NB4 (cell line): ENCODE measurements at regions not wholly inside any gene's neighbourhood (a gene's known extent, or its start where the extent isn't known, plus 50 kb on each side); places are given as distances from the start of the nearest gene placed in this dataset.

ENCODE experiments used
- CTCF ChIP-seq: IDR thresholded peaks from one replicate; pipeline ENCODE4 v1.5.1; 2012; ENCODE audit warnings: low read depth, low read length
- MYC ChIP-seq: IDR thresholded peaks from 2 replicates; pipeline ENCODE4 v1.6.1; 2011; ENCODE audit warnings: low read depth, low read length
- POLR2A ChIP-seq: IDR thresholded peaks from 2 replicates; pipeline ENCODE4 v1.6.1; 2011; ENCODE audit warnings: mild to moderate bottlenecking; ENCODE audit not compliant: insufficient read length; ENCODE audit errors: extremely low read depth
- TF ChIP-seq, protein P1 (sequence below): IDR thresholded peaks from 2 replicates; pipeline ENCODE4 v1.6.1; 2011; ENCODE audit warnings: low read depth, low read length

DNA sequence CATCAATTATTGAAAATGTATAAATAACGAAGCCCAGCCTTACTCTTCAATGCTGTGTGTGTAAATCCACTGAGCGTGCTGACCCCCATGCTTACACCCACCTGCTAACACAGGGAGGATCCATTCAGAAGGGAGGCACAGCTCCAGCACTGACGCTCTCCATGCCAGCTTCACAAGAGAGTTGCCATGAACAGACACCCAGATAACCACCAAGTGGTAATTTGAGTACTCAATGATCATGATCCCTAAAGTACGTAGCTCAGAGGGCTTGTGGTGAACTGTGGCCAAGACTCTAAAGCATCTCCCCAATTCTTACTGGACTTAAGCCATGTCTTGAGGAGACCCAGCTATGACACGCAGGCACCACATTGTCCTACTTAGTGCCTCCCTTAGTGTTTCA lies 98.7 kb downstream of the IGLL1 start:
- TF ChIP-seq CTCF (no peak), POLR2A (no peak), MYC (no peak)
- TF ChIP-seq, protein P1, sequence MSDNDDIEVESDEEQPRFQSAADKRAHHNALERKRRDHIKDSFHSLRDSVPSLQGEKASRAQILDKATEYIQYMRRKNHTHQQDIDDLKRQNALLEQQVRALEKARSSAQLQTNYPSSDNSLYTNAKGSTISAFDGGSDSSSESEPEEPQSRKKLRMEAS = no peak
